ENCODE measurements at regions not wholly inside any gene's neighbourhood (a gene's known extent, or its start where the extent isn't known, plus 50 kb on each side); places are given as distances from the start of the nearest gene placed in this dataset.
"Not testable (repeated sequence)": the region's sequence is repeated elsewhere in the genome, so short reads cannot be mapped to it uniquely, and the experiment has no call there.

GRCh38 chr12:114192013-114192412, 213.9 kb downstream of the TBX5 start:
- DNase-seq, result no peak

DNA sequence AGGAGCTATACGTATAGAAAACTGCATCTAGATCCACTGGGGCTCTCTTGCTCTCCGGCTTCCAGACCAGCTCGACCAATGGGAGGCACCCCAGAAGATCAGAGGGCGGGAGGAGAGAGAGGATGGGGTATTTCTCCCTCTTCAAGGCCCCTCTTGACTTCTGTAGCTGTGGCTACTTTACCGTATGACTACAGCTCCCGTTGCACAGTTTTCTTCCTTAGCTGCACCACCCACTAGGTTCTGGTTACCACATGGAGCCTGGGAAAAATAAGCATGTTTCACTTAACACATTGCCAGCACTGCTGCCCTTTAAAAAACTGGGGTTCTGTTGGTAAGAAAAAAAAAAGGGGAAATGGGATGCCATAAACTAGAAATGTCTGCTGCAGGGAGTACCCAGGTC, 214.4 kb downstream of the TBX5 start:
- no peak for DNase-seq

DNA sequence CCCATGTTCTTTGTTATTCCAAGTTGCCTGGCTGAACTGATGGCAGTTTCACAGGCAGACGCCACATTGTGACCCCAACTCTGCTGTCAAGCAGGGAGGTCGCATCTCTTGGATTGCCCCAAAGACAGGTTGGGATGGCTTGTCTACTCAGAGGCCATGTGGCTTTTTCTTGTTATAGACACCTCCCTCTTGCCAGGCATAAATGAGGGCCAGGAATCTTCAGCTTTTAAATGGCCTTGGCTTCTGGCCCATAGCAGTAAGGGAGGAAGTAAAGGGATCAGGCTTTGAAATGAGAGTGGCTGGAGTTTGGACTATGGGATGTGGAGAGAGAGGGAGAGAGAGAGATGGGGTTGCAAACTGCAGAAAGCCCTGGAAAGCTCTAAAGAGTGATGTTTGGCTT, 215.0 kb downstream of the TBX5 start:
- no peak for DNase-seq

GRCh38 chr12:114189266-114189665, 216.7 kb downstream of the TBX5 start:
- no peak for DNase-seq

GRCh38 chr12:114186241-114187002, 219.5 kb downstream of the TBX5 start:
- no peak for DNase-seq

GRCh38 chr12:114185036-114185435, 218.9 kb upstream of the RBM19 start:
- DNase-seq, result no peak

DNA sequence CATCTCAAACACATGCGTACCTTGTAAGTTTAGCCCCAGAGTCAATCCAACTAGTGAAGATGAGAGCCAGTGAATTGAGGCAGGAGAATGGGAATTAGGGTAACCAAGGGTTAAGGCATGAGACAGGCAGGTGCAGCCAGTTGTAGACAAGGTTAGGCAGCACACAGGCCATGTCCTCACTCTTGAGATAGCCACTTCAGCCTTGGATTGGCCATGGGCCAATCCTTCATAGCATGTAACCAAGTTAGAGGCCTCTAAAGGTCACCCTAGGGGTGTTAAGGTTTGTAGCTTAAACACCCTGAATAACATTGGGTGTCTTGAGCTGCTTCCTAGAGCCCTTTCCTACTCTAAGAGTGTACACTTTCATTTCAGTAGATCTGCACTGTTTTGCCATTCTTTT, 208.2 kb upstream of the RBM19 start:
- no peak for DNase-seq

DNA sequence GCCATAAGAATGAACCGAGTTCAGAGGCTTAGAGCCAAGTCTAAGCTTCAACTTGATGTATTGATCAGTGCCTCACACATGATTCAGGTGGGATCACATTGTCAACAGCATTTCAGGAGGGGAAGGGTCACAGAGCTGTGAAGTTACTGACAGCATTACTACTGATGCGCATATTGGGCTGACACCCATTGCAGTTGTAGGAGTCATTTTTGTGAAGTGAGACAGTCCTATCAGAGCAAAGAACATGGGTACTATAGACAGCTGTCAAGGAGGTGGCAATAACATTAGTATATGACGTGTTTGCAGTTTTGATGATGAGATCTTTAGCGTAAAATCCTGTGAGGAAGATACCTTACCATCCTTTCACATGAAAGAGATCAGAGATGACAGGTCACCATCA, 206.0 kb upstream of the RBM19 start:
- no peak for DNase-seq

DNA sequence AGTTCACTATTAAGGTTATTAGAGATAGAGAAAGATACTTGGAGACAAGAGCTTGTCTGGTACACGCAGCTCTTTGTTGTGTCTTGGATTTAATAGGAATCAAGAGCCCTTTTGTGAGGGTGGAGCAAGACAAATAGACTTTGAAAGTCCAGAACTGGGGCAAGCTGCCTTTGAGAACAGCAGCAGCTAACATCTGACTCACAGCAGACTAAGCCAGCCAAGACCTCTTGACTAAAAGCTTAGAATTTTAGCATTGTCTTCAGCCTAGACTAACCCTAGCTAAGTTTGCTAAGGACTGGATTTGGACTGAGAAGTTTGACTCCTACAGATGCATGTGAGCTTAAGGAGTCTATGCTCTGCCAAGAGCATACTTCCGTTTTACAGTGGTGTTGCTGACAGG, 201.9 kb upstream of the RBM19 start:
- DNase-seq, result no peak

GRCh38 chr12:114167431-114167830, 201.3 kb upstream of the RBM19 start:
- DNase-seq, result no peak

DNA sequence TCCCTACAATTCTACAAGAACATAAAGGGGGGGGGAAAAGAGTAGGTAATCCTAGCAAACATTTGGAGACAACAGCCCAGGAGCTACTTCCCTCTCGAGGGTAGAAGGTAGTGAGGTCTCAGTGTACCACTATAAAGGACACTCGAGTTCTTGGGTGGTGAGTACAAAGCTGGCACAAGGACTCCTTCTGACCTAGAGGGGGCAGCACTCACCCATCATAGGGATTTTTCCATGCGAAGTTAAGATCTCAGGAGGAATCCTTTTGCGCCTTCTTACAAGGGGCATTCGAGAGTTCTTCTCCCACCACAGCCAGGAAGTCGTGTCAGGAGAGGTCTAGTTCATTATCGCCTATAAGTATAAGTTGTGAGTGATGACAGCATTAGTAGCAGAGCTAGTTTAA, 200.2 kb upstream of the RBM19 start:
- DNase-seq, result peak in 1 of 2 donors; percentile 2

- DNase-seq, result no peak
Measured at GRCh38 chr12:114165921-114166320, 199.8 kb upstream of the RBM19 start.

- no peak for DNase-seq
Measured at GRCh38 chr12:114164351-114164750, 198.2 kb upstream of the RBM19 start.

GRCh38 chr12:114163771-114164170, 197.6 kb upstream of the RBM19 start:
- DNase-seq, result no peak

DNA sequence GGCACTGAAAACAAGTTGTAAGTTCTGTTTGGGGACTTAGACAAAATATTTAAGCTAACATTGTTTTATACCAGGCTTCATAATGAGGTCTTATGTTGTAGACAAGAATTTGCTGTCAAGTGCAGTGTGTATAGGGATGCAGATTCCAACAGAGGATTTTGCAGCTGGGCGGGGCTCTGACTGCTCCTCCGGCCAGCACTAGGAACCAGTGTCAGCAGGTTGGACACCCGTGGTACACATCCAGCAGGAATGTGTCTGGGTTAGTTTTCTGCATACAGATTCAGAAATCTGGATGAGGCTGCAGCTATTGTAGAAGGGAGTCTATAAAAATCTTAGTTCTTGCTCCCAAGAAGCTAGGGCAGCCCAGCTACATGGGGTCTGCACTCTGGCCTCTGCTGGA, 194.3 kb upstream of the RBM19 start:
- DNase-seq, result no peak

GRCh38 chr12:114152890-114153289, 186.8 kb upstream of the RBM19 start:
- DNase-seq, result no peak

DNA sequence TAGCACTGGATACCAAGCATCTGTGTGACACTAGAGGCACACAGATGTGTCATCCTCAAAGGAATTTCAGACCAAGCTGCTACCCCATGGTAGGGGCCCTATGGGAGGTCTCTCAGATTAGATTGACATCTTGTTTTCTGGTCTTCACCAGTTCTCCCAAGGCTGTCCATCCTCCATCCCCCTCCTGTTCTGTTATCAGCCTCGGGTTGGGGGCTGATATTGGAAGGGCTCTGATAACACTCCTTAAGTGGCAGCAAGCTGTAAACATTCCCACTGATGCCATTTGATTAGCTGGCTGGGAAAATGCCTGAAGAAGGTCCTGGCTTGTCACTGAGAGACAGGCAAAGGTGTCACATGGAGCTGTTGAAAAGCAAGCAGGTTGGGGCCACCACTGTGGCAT, 185.9 kb upstream of the RBM19 start:
- DNase-seq, result no peak

DNA sequence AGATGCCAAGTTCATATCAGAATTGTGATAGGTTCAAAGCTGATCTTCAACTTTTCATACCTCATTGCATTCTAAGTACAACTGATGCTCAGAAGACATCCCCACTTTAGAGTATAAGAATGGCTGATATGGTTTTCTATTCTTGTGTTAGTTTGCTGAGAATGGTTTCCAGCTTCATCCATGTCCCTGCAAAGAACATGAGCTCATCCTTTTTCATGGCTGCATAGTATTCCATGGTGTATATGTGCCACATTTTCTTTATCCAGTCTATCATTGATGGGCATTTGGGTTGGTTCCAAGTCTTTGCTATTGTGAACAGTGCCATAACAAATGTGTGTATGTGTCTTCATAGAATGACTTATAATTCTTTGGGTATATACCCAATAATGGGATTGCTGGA, 184.5 kb upstream of the RBM19 start:
- not testable (repeated sequence) for DNase-seq

DNA sequence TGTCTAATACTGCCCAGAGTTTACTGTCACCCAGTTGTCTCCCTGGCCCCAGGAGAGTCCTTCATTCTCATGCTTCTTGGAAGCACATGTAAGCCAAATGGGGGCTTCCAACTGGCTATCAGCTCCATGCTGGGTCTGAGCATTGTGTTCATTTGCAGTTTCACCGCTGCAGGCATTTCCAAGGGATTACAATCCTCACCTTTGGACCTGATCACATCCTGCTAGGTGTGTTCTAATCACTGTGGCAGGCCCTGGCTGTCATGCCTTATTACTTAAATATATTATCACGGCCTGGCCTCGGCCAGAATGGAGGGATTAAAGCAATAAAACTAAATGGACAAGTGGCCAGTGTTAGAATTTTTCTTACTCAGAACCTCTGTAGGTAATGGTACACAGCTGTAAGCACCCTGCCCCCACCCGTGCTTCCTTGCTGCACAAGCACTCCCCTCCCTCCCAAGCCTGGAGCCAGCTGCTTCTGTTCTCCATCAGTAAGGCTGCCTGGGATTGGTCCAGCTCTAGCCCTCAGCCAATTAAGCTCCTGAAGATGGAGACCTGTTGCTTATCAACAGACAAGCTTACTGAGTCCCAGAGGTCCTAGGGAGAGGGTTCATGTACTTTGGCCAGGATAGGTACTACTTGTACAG, 175.9 kb upstream of the RBM19 start:
- no peak for DNase-seq

- no peak for DNase-seq
Measured at GRCh38 chr12:114140576-114140975, 174.5 kb upstream of the RBM19 start.

DNA sequence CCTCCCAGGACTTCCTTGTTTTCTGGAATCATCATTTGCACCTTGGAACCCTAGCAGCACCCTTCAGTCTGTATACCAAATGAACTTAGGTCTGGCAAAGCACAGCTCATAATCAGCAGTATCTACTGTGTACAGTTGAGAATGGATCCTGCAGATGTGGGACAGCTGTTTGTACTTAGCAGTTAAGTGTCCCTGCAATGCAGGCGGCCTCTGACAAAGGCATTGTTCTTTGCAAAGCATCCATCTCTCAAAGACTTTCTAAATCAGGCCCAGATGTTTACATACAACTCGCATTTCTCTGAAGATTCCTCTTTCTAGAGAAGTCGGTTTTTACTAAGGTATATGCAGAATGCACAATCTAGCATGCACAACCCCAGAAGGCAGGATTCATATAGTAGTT, 170.5 kb upstream of the RBM19 start:
- DNase-seq, result no peak

GRCh38 chr12:114134922-114135321, 168.8 kb upstream of the RBM19 start:
- no peak for DNase-seq

- no peak for DNase-seq
Measured at GRCh38 chr12:114131824-114132223, 165.7 kb upstream of the RBM19 start.

DNA sequence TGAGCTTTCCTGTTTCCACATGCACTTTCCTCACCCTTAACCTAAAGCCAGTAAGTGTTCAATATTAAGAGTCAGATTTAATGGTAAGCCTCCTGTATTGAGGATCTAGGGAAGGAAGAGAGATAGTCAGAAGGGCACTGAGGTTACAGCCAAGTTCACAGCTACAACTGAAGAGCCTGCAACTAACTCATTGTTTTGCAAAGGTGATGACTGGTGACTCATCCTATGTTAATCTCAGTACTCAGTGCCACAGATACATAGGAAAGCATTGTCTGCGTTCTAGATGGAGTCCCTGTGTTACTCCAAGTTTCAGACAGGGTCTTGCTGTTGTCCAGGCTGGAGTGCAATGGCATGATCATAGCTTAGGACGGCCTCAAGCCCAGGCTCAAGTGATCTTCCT, 157.0 kb upstream of the RBM19 start:
- DNase-seq, result no peak

DNA sequence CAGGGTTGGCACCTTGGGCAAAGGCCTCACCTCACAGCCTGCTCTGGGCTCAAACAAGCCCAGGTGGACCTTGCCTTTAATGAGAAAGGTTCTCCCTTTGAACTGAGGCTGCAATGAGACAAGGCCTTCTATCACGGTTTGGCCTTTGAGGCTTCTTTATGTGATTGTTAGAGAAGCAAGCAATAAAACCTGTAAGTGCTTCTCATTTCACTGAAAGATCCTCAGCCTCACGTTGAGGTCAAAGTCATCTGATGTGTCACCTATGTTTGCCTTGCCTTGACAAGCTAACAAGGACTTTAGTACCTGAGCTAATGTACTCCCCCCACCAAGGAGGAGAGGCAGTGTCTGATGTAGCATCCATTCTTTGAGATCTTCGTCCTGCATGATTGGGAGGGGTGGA, 155.9 kb upstream of the RBM19 start:
- DNase-seq, result no peak

Measured in inflammatory macrophage treated with lipopolysaccharide for 1 hour (primary cell).